C4-2B (cell line): ENCODE measurements at regions not wholly inside any gene's neighbourhood (a gene's known extent, or its start where the extent isn't known, plus 50 kb on each side); places are given as distances from the start of the nearest gene placed in this dataset.

Source experiments
- ZFX ChIP-seq: fragments of 450-650 bp; IDR thresholded peaks from 2 replicates; pipeline ENCODE4 v1.6.1; 2017
- TF ChIP-seq, protein P1 (sequence below): fragments of 450-650 bp; conservative IDR thresholded peaks from 2 replicates; pipeline ENCODE4 v1.5.1; 2017; ENCODE audit warnings: mild to moderate bottlenecking

DNA sequence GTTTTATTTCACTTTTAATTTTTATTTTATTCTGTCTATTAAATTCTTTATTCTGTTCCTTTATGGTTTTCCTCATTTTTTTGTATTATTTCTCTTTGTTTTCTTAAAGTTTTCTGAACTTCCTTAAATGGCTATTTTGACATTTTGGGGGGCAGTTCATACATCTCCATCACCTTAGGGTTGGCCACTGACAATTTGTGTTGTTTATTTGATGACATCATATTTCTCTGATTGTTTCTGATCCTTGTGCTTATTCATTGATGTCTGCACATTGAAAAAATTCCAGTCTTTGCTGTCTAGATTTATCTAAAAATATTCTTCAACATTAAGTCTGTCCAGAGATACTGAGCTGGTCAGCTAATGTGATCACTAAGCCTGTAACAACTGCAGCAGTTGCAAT, 379.5 kb upstream of the EYS start:
- TF ChIP-seq, protein P1, sequence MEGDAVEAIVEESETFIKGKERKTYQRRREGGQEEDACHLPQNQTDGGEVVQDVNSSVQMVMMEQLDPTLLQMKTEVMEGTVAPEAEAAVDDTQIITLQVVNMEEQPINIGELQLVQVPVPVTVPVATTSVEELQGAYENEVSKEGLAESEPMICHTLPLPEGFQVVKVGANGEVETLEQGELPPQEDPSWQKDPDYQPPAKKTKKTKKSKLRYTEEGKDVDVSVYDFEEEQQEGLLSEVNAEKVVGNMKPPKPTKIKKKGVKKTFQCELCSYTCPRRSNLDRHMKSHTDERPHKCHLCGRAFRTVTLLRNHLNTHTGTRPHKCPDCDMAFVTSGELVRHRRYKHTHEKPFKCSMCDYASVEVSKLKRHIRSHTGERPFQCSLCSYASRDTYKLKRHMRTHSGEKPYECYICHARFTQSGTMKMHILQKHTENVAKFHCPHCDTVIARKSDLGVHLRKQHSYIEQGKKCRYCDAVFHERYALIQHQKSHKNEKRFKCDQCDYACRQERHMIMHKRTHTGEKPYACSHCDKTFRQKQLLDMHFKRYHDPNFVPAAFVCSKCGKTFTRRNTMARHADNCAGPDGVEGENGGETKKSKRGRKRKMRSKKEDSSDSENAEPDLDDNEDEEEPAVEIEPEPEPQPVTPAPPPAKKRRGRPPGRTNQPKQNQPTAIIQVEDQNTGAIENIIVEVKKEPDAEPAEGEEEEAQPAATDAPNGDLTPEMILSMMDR: no peak
- no peak for TF ChIP-seq ZFX
